GM12873 (cell line): ENCODE measurements at regions not wholly inside any gene's neighbourhood (a gene's known extent, or its start where the extent isn't known, plus 50 kb on each side); places are given as distances from the start of the nearest gene placed in this dataset.

Source experiments
- TF ChIP-seq, protein P1 (sequence below): IDR thresholded peaks from 2 replicates; pipeline ENCODE4 v1.5.1; 2012; ENCODE audit warnings: low read depth, mild to moderate bottlenecking, moderate library complexity, low read length, control low read depth; ENCODE audit not compliant: insufficient read depth; ENCODE audit errors: missing control alignments

DNA sequence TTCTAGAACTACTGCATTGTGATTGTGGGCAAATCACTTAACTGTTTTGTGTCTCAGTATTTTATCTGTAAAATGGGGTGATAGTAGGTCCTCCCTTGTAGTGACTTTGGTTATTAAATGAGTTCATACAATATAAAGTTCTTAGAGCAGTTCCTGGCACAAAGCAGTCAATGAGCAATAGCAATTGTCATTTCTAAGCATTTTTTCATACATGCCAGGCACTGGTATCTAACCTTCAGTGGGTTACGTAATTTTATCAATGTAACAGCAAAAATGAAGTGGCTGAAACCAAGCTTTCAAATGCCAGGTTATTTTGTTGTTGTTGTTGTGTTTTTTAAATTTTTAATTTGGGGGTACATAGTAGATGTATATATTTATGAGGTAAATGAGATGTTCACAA lies 401.9 kb downstream of the MEIS1 start:
- TF ChIP-seq, protein P1, sequence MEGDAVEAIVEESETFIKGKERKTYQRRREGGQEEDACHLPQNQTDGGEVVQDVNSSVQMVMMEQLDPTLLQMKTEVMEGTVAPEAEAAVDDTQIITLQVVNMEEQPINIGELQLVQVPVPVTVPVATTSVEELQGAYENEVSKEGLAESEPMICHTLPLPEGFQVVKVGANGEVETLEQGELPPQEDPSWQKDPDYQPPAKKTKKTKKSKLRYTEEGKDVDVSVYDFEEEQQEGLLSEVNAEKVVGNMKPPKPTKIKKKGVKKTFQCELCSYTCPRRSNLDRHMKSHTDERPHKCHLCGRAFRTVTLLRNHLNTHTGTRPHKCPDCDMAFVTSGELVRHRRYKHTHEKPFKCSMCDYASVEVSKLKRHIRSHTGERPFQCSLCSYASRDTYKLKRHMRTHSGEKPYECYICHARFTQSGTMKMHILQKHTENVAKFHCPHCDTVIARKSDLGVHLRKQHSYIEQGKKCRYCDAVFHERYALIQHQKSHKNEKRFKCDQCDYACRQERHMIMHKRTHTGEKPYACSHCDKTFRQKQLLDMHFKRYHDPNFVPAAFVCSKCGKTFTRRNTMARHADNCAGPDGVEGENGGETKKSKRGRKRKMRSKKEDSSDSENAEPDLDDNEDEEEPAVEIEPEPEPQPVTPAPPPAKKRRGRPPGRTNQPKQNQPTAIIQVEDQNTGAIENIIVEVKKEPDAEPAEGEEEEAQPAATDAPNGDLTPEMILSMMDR = no peak

- TF ChIP-seq, protein P1 = no peak
Measured at GRCh38 chr2:66839551-66840320, 404.8 kb downstream of the MEIS1 start.

GRCh38 chr2:66840321-66841002 lies 405.5 kb downstream of the MEIS1 start:
- TF ChIP-seq, protein P1 = no peak

GRCh38 chr2:66843847-66844246 lies 408.9 kb downstream of the MEIS1 start:
- TF ChIP-seq, protein P1 = no peak

DNA sequence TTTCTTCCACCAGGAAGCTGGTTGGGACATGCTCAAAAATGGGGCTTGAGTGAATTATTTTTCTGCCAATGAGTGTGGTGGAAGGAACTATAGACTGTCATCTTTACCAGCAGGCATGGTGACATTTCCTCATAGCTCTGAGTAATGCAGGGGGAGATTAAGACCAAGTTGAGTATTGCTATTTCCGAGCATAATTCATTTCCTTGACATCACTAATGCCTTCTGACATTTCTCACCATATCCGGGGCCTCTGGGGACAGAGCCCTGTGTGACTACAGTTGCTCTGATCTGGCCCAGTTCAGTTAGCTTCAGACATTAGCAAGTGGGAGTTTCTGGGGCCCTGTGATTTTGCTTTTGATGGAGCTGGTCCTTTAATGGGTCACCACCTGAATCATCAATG lies 410.4 kb downstream of the MEIS1 start:
- TF ChIP-seq, protein P1 = no peak

- TF ChIP-seq, protein P1 = no peak
Measured at GRCh38 chr2:66846887-66847286, 412.0 kb downstream of the MEIS1 start.

- TF ChIP-seq, protein P1 = no peak
Measured at GRCh38 chr2:66849153-66849755, 414.3 kb downstream of the MEIS1 start.
